NCI-H2227 treated with DMSO at 0.1 percent for 48 hours (cell line): ENCODE measurements at regions not wholly inside any gene's neighbourhood (a gene's known extent, or its start where the extent isn't known, plus 50 kb on each side); places are given as distances from the start of the nearest gene placed in this dataset.

Experiments
- DNase-seq: peaks from one replicate; lab custom pipeline; 2025; lab: John Stamatoyannopoulos, UW

GRCh38 chr6:37556881-37557644 is 57.4 kb upstream of the CCDC167 start:
- DNase-seq, result no peak

- no peak for DNase-seq
Measured at GRCh38 chr6:37555040-37555781, 55.5 kb upstream of the CCDC167 start.

- DNase-seq, result no peak
Measured at GRCh38 chr6:37554480-37554819, 54.8 kb upstream of the CCDC167 start.

- DNase-seq, result no peak
Measured at GRCh38 chr6:37552267-37552666, 52.6 kb upstream of the CCDC167 start.

- DNase-seq, result no peak
Measured at GRCh38 chr6:37551867-37552266, 52.2 kb upstream of the CCDC167 start.

- no peak for DNase-seq
Measured at GRCh38 chr6:37551446-37551845, 51.8 kb upstream of the CCDC167 start.

- no peak for DNase-seq
Measured at GRCh38 chr6:37551002-37551401, 51.3 kb upstream of the CCDC167 start.

GRCh38 chr6:37550191-37550831 is 50.6 kb upstream of the CCDC167 start:
- no peak for DNase-seq

GRCh38 chr6:37549558-37549957 is 49.9 kb upstream of the CCDC167 start:
- no peak for DNase-seq
